Left lung (tissue), 4 donors: ENCODE measurements at regions not wholly inside any gene's neighbourhood (a gene's known extent, or its start where the extent isn't known, plus 50 kb on each side); places are given as distances from the start of the nearest gene placed in this dataset.

ENCODE experiments used
- ATAC-seq: fragments of 200-7000 bp; cut with Tn5 transposase; one replicate; pipeline ENCODE4 v1.9.1; 2020; ENCODE audit warnings: moderate library complexity
- DNase-seq, 4 donors: peaks; one replicate each; pipeline ENCODE4 v3.0.0-alpha.2; 2013 to 2020
- H3K27ac ChIP-seq, 2 donors: fragments of 200-600 bp; sonication (generic) in 1 of 2; one replicate each; pipeline versions ENCODE4 v1.5.0 to v1.8.0; 2020 to 2021
- H3K27me3 ChIP-seq, 2 donors: fragments of 200-600 bp; sonication (generic) in 1 of 2; one replicate each; pipeline versions ENCODE4 v1.5.0 to v1.8.0; 2020 to 2021
- H3K36me3 ChIP-seq, 2 donors: fragments of 200-600 bp; sonication (generic) in 1 of 2; one replicate each; pipeline versions ENCODE4 v1.5.0 to v1.8.0; 2020 to 2021
- H3K4me1 ChIP-seq, 2 donors: fragments of 200-600 bp; one replicate each; pipeline ENCODE4 v1.8.0; 2021
- H3K4me3 ChIP-seq, 2 donors: fragments of 200-600 bp; sonication (generic) in 1 of 2; one replicate each; pipeline versions ENCODE4 v1.5.0 to v1.8.0; 2020 to 2021; ENCODE audit warnings: mild to moderate bottlenecking in 1 of 2
- H3K9me3 ChIP-seq, 2 donors: fragments of 200-600 bp; sonication (generic) in 1 of 2; one replicate each; pipeline versions ENCODE4 v1.5.0 to v1.8.0; 2020 to 2021
- CTCF ChIP-seq, 2 donors: fragments of 200-600 bp; sonication (generic) in 1 of 2; IDR thresholded peaks; one replicate each; pipeline versions ENCODE4 v1.5.0 to v1.8.0; 2021; ENCODE audit warnings: antibody characterized with exemption in 2 of 2
- intact Hi-C, 2 donors: fragments of 100-400 bp; cut with DNase I; formaldehyde crosslinking; loops; one replicate each; pipeline versions ENCODE4 v1.11.2 to v1.14.2; 2022
- donor health status: DM: no; HTN: yes; CAD: no.
- donor health status: DM: no; HTN: no; CAD: no.

- ATAC-seq (no peak), DNase-seq (no peak)
- Histone ChIP-seq H3K36me3 (no peaks in the 10 kb centered on the region), H3K4me3 (no peak overlapping the region), H3K9me3 (no peaks in the 10 kb centered on the region), H3K27me3 (no peaks in the 10 kb centered on the region), H3K27ac (no peak overlapping the region), H3K4me1 (no peaks in the 10 kb centered on the region)
- no peak for TF ChIP-seq CTCF (IDR thresholded peaks at IDR 0.05)
- intact Hi-C loops: no loop called here
These were observed 410.0 kb upstream of the SOX9 start for GRCh38 chr17:71710816-71711215.

GRCh38 chr17:71713846-71714245 is 407.0 kb upstream of the SOX9 start:
- intact Hi-C loops: no loop called here
- no peaks in the 10 kb centered on the region for H3K27me3 ChIP-seq
- H3K9me3 ChIP-seq: peaks cover 0 to 14% of the 10 kb centered on the region in 2 donors
- H3K4me1 ChIP-seq: no peaks in the 10 kb centered on the region
- no peaks in the 10 kb centered on the region for H3K36me3 ChIP-seq
- no peak for TF ChIP-seq CTCF (IDR thresholded peaks at IDR 0.05)
- no peak for ATAC-seq
- H3K4me3 ChIP-seq: no peak overlapping the region
- no peak for DNase-seq
- no peak overlapping the region for H3K27ac ChIP-seq

- no peaks in the 10 kb centered on the region for H3K4me1 ChIP-seq
- H3K27me3 ChIP-seq: no peaks in the 10 kb centered on the region
- intact Hi-C loops: no loop called here
These were observed 396.5 kb upstream of the SOX9 start for GRCh38 chr17:71724339-71724738.

GRCh38 chr17:71725811-71726210 is 395.0 kb upstream of the SOX9 start:
- Histone ChIP-seq H3K27ac (no peak overlapping the region), H3K36me3 (no peaks in the 10 kb centered on the region), H3K9me3 (no peaks in the 10 kb centered on the region), H3K27me3 (no peaks in the 10 kb centered on the region), H3K4me3 (no peak overlapping the region), H3K4me1 (no peaks in the 10 kb centered on the region)
- no peak for TF ChIP-seq CTCF (IDR thresholded peaks at IDR 0.05)
- ATAC-seq (no peak), DNase-seq (no peak)
- intact Hi-C loops: no loop called here

More at GRCh38 chr17:71724339-71724738, 396.5 kb upstream of the SOX9 start:
- ATAC-seq: no peak
- Histone ChIP-seq H3K27ac (no peak overlapping the region), H3K9me3 (no peaks in the 10 kb centered on the region), H3K36me3 (no peaks in the 10 kb centered on the region), H3K4me3 (no peak overlapping the region)
- no peak for TF ChIP-seq CTCF (IDR thresholded peaks at IDR 0.05)
- no peak for DNase-seq

- ATAC-seq (no peak), DNase-seq (peak in 2 of 4 donors; percentile 36 to 53)
- Histone ChIP-seq H3K4me3 (no peak overlapping the region), H3K4me1 (no peaks in the 10 kb centered on the region), H3K36me3 (no peaks in the 10 kb centered on the region), H3K27me3 (no peaks in the 10 kb centered on the region), H3K27ac (no peak overlapping the region), H3K9me3 (no peaks in the 10 kb centered on the region)
- intact Hi-C loops: no loop called here
- TF ChIP-seq CTCF (IDR thresholded peaks at IDR 0.05): no peak
These were observed 394.5 kb upstream of the SOX9 start for GRCh38 chr17:71726341-71726740.
